IPS-NIHi7 (cell line): ENCODE measurements at regions not wholly inside any gene's neighbourhood (a gene's known extent, or its start where the extent isn't known, plus 50 kb on each side); places are given as distances from the start of the nearest gene placed in this dataset.

Experiments
- DNase-seq: peaks from one replicate; pipeline ENCODE4 v3.0.0; 2012; ENCODE audit warnings: mixed read lengths; ENCODE audit errors: extremely low spot score

- DNase-seq = no peak
These were observed 70.5 kb upstream of the GADD45A start for GRCh38 chr1:67614511-67614934.

DNA sequence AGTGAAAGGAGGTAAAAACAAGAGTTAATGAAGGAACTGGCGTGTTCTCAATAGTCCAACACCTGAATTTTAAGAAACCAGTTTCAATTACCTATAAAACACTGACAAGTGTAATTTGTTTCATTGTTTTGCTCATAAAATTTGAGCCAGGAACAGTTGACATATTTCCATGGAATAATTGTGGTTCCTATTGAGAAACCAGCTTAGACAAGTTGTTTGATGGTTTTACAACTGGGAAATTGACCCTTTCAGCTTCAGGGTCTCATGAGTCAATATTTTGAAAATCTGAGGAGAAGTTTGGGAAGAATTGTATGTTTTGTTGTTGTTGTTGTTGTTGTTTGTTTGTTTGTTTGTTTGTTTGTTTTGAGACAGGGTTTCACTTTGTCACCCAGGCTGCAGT lies 69.1 kb upstream of the GADD45A start:
- DNase-seq = no peak

- DNase-seq = no peak
These were observed 68.5 kb upstream of the GADD45A start for GRCh38 chr1:67616394-67616985.

GRCh38 chr1:67618285-67619018 lies 66.5 kb upstream of the GADD45A start:
- DNase-seq = no peak

- no peak for DNase-seq
These were observed 65.9 kb upstream of the GADD45A start for GRCh38 chr1:67619080-67619479.

DNA sequence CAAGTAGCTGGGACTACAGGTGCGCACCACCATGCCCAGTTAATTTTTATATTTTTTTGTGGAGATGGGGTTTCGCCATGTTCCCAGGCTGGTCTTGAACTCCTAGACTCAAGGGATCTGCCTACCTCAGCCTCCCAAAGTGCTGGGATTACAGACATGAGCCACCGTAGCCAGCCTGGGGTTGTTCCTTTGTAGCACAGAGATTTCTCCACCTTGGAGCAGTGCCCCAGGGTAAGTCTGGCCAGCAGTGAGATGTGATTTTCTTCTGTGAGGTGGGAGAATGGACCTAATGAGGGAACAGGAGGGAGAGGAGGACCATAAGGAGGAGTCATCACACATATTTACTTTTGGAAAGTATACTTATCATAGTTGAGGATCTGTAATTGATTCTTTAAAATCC lies 61.1 kb upstream of the GADD45A start:
- DNase-seq = no peak

GRCh38 chr1:67624680-67625079 lies 60.3 kb upstream of the GADD45A start:
- DNase-seq = no peak

GRCh38 chr1:67626090-67626860 lies 58.7 kb upstream of the GADD45A start:
- DNase-seq = no peak

GRCh38 chr1:67626861-67627235 lies 58.2 kb upstream of the GADD45A start:
- DNase-seq = no peak

DNA sequence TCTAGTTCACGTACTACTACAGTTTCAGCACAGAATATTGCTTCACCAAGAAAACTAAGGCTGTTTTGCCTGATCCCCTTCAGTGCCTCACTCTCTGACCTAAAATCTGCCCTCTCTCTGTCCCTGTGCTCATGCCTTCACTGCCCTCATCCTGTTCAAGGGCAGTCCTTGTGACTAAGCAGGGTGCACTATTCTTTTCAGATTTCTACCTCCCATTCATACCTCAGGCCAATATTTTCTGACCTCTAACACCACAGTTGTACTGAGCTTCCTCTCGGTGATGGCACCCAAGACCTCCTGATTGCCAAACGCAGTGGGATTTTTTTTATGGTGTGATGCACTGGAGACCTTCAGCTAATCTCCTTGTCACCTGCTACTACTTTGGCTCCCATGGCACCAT lies 57.7 kb upstream of the GADD45A start:
- DNase-seq = no peak

DNA sequence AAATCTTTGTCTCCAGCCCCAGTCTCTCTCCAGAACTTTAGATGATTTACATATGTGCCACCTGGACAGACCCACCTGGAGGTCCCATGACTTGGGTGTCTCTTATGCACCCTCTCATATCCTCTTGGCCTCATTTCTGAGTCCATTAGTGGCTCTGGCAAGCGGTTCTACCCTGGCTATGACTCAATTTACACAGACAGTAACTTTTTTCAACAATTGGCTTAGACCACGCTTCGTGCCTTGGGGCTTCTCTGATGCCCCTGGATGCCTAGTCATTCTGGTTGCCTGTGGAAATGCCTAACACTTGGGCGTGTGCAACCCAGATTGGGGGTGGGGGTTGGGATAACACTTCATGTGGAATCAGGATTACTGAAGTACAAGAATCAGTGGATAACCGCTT lies 57.1 kb upstream of the GADD45A start:
- no peak for DNase-seq

DNA sequence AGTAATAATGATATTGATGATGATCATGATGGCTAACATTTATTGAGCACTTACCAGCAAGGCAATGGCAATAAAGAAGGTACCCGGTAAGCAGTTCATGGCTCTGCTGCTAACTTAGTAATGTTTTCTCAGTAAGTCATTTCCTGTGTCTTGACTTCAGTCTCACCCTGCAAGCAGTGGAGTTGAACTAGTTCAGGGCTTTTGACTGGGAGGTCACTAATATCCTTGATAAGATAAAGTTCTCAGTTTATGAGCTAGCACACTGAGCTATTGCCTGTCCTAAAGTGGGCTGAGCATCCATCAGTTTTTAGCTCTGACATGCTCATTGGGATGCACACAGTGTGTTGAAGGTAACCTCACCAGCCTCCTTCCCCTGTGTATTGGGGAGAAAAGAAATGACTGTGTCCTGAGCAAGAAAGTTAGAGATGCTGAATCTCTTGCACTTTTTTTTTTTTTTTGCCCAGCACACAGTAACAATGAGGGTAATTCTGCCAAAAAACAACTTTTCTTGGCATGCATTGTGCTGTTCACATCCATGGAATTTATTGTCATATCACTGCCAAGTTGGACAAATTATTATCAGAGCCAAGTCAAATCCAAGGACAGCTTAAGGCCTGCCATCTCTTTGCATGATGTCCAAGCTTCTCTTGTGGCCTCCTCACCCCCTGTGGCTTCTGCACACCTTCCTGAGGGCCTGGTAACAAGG lies 55.5 kb upstream of the GADD45A start:
- DNase-seq = no peak

GRCh38 chr1:67630438-67631045 lies 54.5 kb upstream of the GADD45A start:
- DNase-seq = no peak

- no peak for DNase-seq
These were observed 52.6 kb upstream of the GADD45A start for GRCh38 chr1:67632356-67632755.

DNA sequence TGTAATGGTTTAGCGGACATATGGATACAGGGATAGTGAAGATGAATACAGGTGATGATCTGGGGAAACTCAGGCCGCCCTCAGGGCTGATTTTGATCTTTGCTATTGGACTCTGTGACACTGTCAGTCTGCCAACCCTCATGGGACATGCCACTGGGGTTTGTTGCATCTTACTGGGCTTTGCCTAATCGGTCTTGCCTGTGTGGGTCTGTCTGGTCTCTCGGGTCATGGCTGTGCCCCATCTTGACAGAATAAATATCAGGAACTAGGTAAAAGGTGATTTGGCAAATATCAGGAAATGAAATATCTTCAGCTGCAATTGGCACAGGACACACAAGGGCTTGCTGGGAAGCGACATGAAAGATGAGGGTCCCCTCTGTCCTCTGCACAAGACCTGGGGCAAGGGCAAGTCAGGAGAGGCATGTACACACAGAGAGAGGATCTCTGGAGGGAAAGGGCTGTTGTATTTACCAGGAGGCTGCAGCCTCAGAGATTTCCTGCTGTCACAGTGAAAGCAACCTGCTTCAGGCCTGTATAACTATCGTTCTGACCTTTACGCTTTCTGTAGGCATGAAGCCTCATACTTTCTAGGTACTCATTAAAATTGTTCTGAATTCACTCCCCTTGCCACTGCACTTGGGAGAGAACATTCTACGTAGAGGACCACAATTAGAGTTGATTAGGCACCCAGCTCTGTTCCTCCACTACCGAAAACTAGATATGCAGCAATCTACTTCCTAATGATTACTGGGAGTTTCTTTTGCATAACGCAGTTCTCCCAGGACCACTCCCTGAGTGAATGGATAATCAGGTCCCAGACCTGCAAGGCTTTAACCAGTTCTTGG lies 52.0 kb upstream of the GADD45A start:
- no peak for DNase-seq

DNA sequence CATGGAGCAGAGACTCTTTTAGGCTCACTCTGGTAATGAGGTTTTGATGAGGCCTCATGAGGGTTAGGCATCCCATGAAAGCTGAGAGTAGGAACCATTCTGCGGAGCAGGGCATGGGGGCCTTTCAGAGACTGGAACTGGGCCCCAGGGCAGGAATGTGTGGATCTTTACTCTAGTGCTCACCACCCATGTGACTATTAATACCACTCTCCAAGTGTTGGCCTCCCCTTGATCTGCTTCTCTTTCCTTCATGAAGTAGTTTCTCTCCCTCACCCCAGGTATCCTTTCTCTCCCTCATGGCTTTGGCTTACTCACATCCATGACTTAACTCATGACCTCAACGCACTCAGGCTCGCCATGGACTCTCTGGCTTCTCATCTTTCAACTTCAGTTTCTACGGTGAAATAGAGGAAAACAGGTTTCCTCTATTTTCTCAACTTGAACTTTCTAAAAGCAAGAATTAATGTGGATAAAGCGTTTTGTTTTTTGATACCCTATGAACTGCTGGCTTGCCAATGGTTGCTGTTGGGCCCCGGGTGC lies 50.5 kb upstream of the GADD45A start:
- no peak for DNase-seq

- DNase-seq = no peak
These were observed 49.8 kb upstream of the GADD45A start for GRCh38 chr1:67635055-67635809.
